HFFc6 (cell line): ENCODE measurements at regions not wholly inside any gene's neighbourhood (a gene's known extent, or its start where the extent isn't known, plus 50 kb on each side); places are given as distances from the start of the nearest gene placed in this dataset.

ENCODE experiments used
- DNase-seq: peaks from one replicate; pipeline ENCODE4 v3.0.0-alpha.2; 2018
- H3K27ac Mint-ChIP-seq: 2 replicates; pipeline ENCODE4 v1.8.0; 2020; ENCODE audit warnings: mild to moderate bottlenecking, mixed read lengths
- H3K27me3 Mint-ChIP-seq: 2 replicates; pipeline ENCODE4 v1.8.0; 2021; ENCODE audit warnings: mild to moderate bottlenecking, moderate library complexity, mixed read lengths; ENCODE audit not compliant: insufficient read depth
- H3K36me3 Mint-ChIP-seq: 2 replicates; pipeline ENCODE4 v1.8.0; 2021; ENCODE audit warnings: low read depth, mixed read lengths
- H3K4me1 Mint-ChIP-seq: 2 replicates; pipeline ENCODE4 v1.8.0; 2020; ENCODE audit warnings: low read depth, mixed read lengths
- H3K4me3 Mint-ChIP-seq: 2 replicates; pipeline ENCODE4 v1.8.0; 2020; ENCODE audit warnings: mild to moderate bottlenecking, moderate library complexity, mixed read lengths
- H3K9me3 Mint-ChIP-seq: 2 replicates; pipeline ENCODE4 v1.8.0; 2020; ENCODE audit warnings: mild to moderate bottlenecking, mixed read lengths
- CTCF ChIP-seq: fragments of 200-600 bp; sonication (generic); IDR thresholded peaks from 2 replicates; pipeline ENCODE4 v1.5.0; 2021; ENCODE audit warnings: antibody characterized with exemption, mild to moderate bottlenecking

GRCh38 chr12:41897593-41897992 lies 247.1 kb downstream of the GXYLT1 start:
- Mint-ChIP-seq H3K27me3 (no peaks in the 10 kb centered on the region), H3K4me1 (no peaks in the 10 kb centered on the region), H3K36me3 (no peaks in the 10 kb centered on the region), H3K4me3 (no peak overlapping the region), H3K27ac (no peak overlapping the region), H3K9me3 (peaks cover 11% of the 10 kb centered on the region)
- TF ChIP-seq CTCF = no peak
- DNase-seq = no peak

GRCh38 chr12:41893491-41893890 lies 251.2 kb downstream of the GXYLT1 start:
- Mint-ChIP-seq H3K36me3 (no peaks in the 10 kb centered on the region), H3K27ac (no peak overlapping the region), H3K27me3 (no peaks in the 10 kb centered on the region), H3K4me3 (no peak overlapping the region), H3K4me1 (no peaks in the 10 kb centered on the region), H3K9me3 (peaks cover 6% of the 10 kb centered on the region; the same call in 1 of the 2 replicates)
- no peak for TF ChIP-seq CTCF
- no peak for DNase-seq

- H3K9me3 Mint-ChIP-seq = peaks cover 6% of the 10 kb centered on the region
- no peak for DNase-seq
- H3K36me3 Mint-ChIP-seq = no peaks in the 10 kb centered on the region
- no peak for TF ChIP-seq CTCF
- no peaks in the 10 kb centered on the region for H3K27me3 Mint-ChIP-seq
- no peak overlapping the region for H3K4me3 Mint-ChIP-seq
- H3K4me1 Mint-ChIP-seq = no peaks in the 10 kb centered on the region
- H3K27ac Mint-ChIP-seq = no peak overlapping the region
These were observed 252.4 kb downstream of the GXYLT1 start for GRCh38 chr12:41892302-41892701.

- Mint-ChIP-seq H3K9me3 (peaks cover 13% of the 10 kb centered on the region), H3K27me3 (no peaks in the 10 kb centered on the region), H3K27ac (no peak overlapping the region), H3K4me3 (no peak overlapping the region), H3K4me1 (no peaks in the 10 kb centered on the region), H3K36me3 (no peaks in the 10 kb centered on the region; the same call in 1 of the 2 replicates)
- TF ChIP-seq CTCF = no peak
- no peak for DNase-seq
These were observed 253.4 kb downstream of the GXYLT1 start for GRCh38 chr12:41891226-41891625.

GRCh38 chr12:41888285-41888684 lies 256.4 kb downstream of the GXYLT1 start:
- H3K36me3 Mint-ChIP-seq = no peaks in the 10 kb centered on the region; the same call in 1 of the 2 replicates
- DNase-seq = no peak
- no peaks in the 10 kb centered on the region for H3K27me3 Mint-ChIP-seq
- no peak overlapping the region for H3K4me3 Mint-ChIP-seq
- H3K27ac Mint-ChIP-seq = no peak overlapping the region
- no peaks in the 10 kb centered on the region for H3K4me1 Mint-ChIP-seq
- TF ChIP-seq CTCF = no peak
- H3K9me3 Mint-ChIP-seq = peaks cover 12% of the 10 kb centered on the region
